Testis (tissue), 2 donors: ENCODE measurements at regions not wholly inside any gene's neighbourhood (a gene's known extent, or its start where the extent isn't known, plus 50 kb on each side); places are given as distances from the start of the nearest gene placed in this dataset.

ENCODE experiments used
- POLR2A ChIP-seq: fragments of 450-650 bp; IDR thresholded peaks from one replicate; pipeline ENCODE4 v1.6.1; 2017; ENCODE audit warnings: antibody characterized with exemption, mild to moderate bottlenecking, moderate library complexity
- TF ChIP-seq, protein P1 (sequence below), 3 experiments: fragments of 450-650 bp in 2 of 3; fragments of 200-600 bp in 1 of 3; sonication (generic) in 1 of 3; IDR thresholded peaks; one replicate each; pipeline ENCODE4 v1.5.1; 2016 to 2019; ENCODE audit warnings: antibody characterized with exemption in 3 of 3, mild to moderate bottlenecking in 2 of 3, moderate library complexity in 1 of 3

DNA sequence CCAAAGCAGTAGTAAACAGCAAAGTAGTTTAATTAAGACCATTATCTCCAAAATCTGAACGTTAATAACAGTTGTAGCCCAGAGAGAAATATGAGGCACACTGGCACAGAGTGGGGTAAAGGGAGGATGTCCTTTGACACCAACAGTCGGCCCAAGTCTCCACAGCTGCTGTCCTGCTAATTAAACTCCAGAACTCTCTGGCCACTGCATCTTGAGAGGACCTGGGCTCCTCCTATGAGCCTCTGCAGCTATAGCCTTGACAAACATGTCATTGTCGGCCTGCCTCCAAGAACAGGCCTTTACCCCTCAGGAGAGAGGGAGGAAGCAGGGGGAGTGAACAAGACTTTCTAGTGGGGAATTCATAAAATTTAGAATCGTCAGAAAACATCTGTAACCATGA is 1170.4 kb downstream of the UQCRFS1 start:
- TF ChIP-seq, protein P1, sequence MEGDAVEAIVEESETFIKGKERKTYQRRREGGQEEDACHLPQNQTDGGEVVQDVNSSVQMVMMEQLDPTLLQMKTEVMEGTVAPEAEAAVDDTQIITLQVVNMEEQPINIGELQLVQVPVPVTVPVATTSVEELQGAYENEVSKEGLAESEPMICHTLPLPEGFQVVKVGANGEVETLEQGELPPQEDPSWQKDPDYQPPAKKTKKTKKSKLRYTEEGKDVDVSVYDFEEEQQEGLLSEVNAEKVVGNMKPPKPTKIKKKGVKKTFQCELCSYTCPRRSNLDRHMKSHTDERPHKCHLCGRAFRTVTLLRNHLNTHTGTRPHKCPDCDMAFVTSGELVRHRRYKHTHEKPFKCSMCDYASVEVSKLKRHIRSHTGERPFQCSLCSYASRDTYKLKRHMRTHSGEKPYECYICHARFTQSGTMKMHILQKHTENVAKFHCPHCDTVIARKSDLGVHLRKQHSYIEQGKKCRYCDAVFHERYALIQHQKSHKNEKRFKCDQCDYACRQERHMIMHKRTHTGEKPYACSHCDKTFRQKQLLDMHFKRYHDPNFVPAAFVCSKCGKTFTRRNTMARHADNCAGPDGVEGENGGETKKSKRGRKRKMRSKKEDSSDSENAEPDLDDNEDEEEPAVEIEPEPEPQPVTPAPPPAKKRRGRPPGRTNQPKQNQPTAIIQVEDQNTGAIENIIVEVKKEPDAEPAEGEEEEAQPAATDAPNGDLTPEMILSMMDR (IDR thresholded peaks at IDR 0.05), result no peak
- TF ChIP-seq POLR2A, result no peak
